ENCODE measurements at regions not wholly inside any gene's neighbourhood (a gene's known extent, or its start where the extent isn't known, plus 50 kb on each side); places are given as distances from the start of the nearest gene placed in this dataset.

DNA sequence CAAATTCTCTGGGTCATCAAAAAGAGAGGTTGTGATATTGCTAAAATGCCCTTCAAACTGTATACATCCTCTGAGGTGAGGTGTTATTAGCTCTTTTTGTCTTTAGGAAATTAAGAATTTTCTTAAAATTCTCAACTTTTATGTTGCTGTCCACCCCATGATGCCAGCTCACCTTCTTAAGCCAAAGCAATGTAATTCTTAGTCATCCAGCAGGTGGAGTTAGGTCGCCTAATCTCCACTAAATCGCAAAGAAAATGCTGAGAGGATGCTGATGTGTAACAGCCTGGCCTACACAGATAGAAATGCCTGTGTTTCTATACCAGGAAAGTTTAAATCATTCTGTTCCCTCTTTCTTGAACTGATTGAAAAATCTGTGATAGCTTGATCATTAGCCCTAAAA is 770.2 kb upstream of the ALCAM start:
- TF ChIP-seq, protein P1, sequence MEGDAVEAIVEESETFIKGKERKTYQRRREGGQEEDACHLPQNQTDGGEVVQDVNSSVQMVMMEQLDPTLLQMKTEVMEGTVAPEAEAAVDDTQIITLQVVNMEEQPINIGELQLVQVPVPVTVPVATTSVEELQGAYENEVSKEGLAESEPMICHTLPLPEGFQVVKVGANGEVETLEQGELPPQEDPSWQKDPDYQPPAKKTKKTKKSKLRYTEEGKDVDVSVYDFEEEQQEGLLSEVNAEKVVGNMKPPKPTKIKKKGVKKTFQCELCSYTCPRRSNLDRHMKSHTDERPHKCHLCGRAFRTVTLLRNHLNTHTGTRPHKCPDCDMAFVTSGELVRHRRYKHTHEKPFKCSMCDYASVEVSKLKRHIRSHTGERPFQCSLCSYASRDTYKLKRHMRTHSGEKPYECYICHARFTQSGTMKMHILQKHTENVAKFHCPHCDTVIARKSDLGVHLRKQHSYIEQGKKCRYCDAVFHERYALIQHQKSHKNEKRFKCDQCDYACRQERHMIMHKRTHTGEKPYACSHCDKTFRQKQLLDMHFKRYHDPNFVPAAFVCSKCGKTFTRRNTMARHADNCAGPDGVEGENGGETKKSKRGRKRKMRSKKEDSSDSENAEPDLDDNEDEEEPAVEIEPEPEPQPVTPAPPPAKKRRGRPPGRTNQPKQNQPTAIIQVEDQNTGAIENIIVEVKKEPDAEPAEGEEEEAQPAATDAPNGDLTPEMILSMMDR (IDR thresholded peaks at IDR 0.05): peak in 4 of 6 experiments; percentile 19 to 52 (median 47)
- no peak for TF ChIP-seq POLR2A (IDR thresholded peaks at IDR 0.05)
- no peak overlapping the region for H3K4me3 ChIP-seq (replicated peaks in 1 of 3)
- DNase-seq: no peak
- H3K9me3 ChIP-seq: no peaks in the 10 kb centered on the region
- H3K27me3 ChIP-seq: no peaks in the 10 kb centered on the region
- H3K36me3 ChIP-seq: no peaks in the 10 kb centered on the region
- intact Hi-C loops (cut with DNase I): no loop called here
- H3K27ac ChIP-seq: no peak overlapping the region
- no peaks in the 10 kb centered on the region for H3K4me1 ChIP-seq
- 20 to 23% methylated on average over 2 of the region's 2 CpGs for WGBS, 2 donors

DNA sequence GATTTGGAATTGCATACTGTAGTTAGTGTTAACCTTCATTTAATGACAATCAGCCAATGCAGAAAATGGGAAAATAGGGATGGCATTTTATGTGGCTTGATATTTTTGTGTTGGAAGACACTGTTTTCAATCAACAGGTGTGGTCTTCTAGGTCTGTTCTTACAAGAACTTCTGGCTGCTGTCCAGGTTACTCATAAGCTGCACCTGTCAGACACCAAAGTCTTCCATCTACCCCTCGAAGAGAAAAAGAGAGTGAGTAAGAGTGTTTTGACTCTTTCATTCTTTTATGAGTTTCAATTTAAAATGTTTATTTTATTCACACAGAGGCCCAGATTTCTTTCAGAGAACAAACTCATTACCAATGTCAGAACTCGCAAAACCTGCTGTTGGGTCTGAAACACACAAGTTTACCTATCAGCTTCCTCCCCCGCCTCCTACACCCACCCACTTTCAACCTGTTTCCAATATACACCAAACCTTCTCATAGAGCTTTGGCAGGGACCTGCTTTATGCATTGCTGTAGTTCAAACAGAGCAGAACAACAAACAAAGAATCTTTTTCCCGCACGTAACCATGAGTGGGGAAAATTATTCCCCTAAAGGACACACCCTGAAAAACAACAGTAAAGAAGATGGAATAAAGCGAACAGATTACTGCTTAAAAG is 767.7 kb upstream of the ALCAM start:
- intact Hi-C loops (cut with DNase I): no loop called here
- TF ChIP-seq POLR2A (IDR thresholded peaks at IDR 0.05): no peak
- TF ChIP-seq, protein P1 (IDR thresholded peaks at IDR 0.05): no peak
- Histone ChIP-seq H3K27ac (no peak overlapping the region), H3K36me3 (no peaks in the 10 kb centered on the region), H3K27me3 (no peaks in the 10 kb centered on the region), H3K4me1 (no peaks in the 10 kb centered on the region), H3K4me3 (replicated peaks in 1 of 3) (no peak overlapping the region), H3K9me3 (no peaks in the 10 kb centered on the region)
- DNase-seq: no peak
- WGBS, 2 donors: 81 to 87% methylated on average over 6 of the region's 6 CpGs

DNA sequence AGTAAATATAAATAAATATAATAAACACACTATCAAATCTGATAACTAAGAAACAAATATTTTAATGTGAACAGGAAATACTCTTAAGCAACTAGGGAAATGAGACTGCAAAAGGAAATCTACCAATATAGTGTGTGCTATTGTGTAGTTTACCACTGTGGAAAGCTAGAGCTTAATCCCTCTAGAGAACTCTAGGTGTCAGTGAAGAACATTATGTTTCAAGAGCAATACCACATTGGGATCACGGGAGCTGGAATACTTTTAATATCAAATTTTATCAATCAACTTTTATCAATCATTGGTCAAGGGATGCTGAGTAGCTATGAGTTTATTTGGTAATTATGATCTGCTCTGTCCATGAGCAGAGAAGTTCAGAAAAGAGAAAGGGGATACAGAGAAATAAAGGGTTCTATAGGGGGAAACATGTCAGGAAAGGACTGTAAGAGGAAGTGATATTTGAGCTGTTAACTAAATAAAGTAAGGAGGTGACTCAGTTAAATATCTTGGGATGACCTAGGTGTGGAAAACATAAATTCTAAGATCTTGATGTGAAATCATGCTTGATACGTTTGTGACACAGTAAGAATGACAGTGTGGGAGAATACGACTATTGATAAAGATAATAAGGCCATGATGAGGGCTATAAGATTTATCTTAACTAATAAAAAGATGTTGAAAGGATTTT is 762.2 kb upstream of the ALCAM start:
- H3K36me3 ChIP-seq: no peaks in the 10 kb centered on the region
- H3K9me3 ChIP-seq: no peaks in the 10 kb centered on the region
- DNase-seq: no peak
- intact Hi-C loops (cut with DNase I): no loop called here
- no peak overlapping the region for H3K27ac ChIP-seq
- H3K27me3 ChIP-seq: no peaks in the 10 kb centered on the region
- TF ChIP-seq, protein P1 (IDR thresholded peaks at IDR 0.05): peak in 1 of 6 experiments; percentile 12
- TF ChIP-seq POLR2A (IDR thresholded peaks at IDR 0.05): no peak
- WGBS, 2 donors: 71 to 78% methylated on average over 3 of the region's 3 CpGs
- no peaks in the 10 kb centered on the region for H3K4me1 ChIP-seq
- H3K4me3 ChIP-seq (replicated peaks in 1 of 3): no peak overlapping the region

DNA sequence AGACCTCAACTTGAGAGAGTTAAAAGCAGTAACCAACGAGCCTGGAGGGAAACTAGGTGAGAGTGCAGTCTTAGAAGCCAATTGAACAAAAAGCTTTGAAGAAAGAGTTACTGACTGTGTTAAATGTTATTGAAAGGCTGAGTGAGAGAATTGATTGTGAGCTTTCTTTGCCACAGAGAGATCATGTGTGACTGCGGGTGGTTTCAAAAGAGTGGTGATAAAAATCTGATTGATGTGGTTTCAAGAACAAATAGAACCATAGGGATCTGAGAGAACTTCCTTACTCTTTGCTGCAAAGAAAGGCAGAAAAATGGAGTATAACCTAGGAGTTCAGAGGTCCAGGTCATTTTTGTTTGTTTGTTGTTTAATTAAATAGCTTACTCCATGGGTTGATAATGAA is 759.9 kb upstream of the ALCAM start:
- Histone ChIP-seq H3K4me3 (replicated peaks in 1 of 3) (no peak overlapping the region), H3K36me3 (no peaks in the 10 kb centered on the region), H3K4me1 (no peaks in the 10 kb centered on the region), H3K27me3 (no peaks in the 10 kb centered on the region), H3K9me3 (no peaks in the 10 kb centered on the region), H3K27ac (no peak overlapping the region)
- no peak for DNase-seq
- WGBS, 2 donors: 15 to 31% methylated on average over 2 of the region's 2 CpGs
- intact Hi-C loops (cut with DNase I): no loop called here
- TF ChIP-seq POLR2A (IDR thresholded peaks at IDR 0.05): no peak
- TF ChIP-seq, protein P1 (IDR thresholded peaks at IDR 0.05): no peak
